ENCODE measurements at regions not wholly inside any gene's neighbourhood (a gene's known extent, or its start where the extent isn't known, plus 50 kb on each side); places are given as distances from the start of the nearest gene placed in this dataset.

DNA sequence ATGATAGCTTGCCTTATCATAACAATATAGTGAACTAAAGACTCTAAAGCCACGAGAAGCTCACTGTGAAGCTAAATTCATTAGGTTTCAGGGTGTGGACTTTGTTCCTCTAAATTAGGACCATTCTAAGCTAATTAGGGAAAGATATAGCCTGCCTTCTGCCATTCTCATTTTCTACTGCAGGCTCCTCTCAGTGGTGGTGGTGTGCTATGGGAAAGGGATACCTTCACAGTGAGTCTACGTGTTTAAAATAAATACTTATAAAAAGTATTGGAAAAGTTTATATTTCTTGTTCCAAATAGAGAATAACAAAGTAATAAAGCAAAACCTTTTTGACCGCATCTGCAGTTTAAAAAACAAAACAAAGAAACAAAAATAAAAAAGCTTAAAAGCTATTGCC lies 327.7 kb downstream of the PAPSS1 start:
- Histone ChIP-seq H3K9ac (ENCODE audit: insufficient read depth, low read length) (no peak overlapping the region), H2AFZ (ENCODE audit: low read length) (no peak overlapping the region), H4K20me1 (ENCODE audit: control insufficient read depth, extremely low read depth, insufficient read depth, low read length) (no peaks in the 10 kb centered on the region), H3K4me3 (replicated peaks in 1 of 4; ENCODE audit: control extremely low read depth in 1 of 4, insufficient read depth in 1 of 4, low read depth in 3 of 4, low read length in 4 of 4) (peak overlapping the region in 1 of 4 experiments; percentile 5), H3K79me2 (ENCODE audit: control insufficient read depth, insufficient read depth, low read length) (no peaks in the 10 kb centered on the region), H3K4me2 (ENCODE audit: extremely low read depth, insufficient read depth, low read length) (peak overlapping the region; percentile 2), H3K9me3 (ENCODE audit: control insufficient read depth, insufficient read depth, low read depth, low read length) (no peaks in the 10 kb centered on the region), H3K36me3 (ENCODE audit: control insufficient read depth, insufficient read depth, low read length) (no peaks in the 10 kb centered on the region), H3K27me3 (ENCODE audit: control insufficient read depth, insufficient read depth, low read length) (no peaks in the 10 kb centered on the region), H3K4me1 (ENCODE audit: control insufficient read depth, extremely low read depth, insufficient read depth, low read length) (no peaks in the 10 kb centered on the region), H3K27ac (ENCODE audit: insufficient read depth, low read length) (no peak overlapping the region)
- DNase-seq (ENCODE audit: low read depth in 2 of 2): no peak
- TF ChIP-seq, protein P1, sequence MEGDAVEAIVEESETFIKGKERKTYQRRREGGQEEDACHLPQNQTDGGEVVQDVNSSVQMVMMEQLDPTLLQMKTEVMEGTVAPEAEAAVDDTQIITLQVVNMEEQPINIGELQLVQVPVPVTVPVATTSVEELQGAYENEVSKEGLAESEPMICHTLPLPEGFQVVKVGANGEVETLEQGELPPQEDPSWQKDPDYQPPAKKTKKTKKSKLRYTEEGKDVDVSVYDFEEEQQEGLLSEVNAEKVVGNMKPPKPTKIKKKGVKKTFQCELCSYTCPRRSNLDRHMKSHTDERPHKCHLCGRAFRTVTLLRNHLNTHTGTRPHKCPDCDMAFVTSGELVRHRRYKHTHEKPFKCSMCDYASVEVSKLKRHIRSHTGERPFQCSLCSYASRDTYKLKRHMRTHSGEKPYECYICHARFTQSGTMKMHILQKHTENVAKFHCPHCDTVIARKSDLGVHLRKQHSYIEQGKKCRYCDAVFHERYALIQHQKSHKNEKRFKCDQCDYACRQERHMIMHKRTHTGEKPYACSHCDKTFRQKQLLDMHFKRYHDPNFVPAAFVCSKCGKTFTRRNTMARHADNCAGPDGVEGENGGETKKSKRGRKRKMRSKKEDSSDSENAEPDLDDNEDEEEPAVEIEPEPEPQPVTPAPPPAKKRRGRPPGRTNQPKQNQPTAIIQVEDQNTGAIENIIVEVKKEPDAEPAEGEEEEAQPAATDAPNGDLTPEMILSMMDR (conservative IDR thresholded peaks at IDR 0.05 in 1 of 2, IDR thresholded peaks at IDR 0.05 in 1 of 2; ENCODE audit: low read depth in 1 of 2, low read length in 2 of 2): no peak
- TF ChIP-seq EZH2 (IDR thresholded peaks at IDR 0.05; ENCODE audit: low read length, missing control alignments): no peak

- no peaks in the 10 kb centered on the region for H3K27me3 ChIP-seq (ENCODE audit: control insufficient read depth, insufficient read depth, low read length)
- H3K9ac ChIP-seq (ENCODE audit: insufficient read depth, low read length): no peak overlapping the region
- H3K4me2 ChIP-seq (ENCODE audit: extremely low read depth, insufficient read depth, low read length): no peak overlapping the region
- H2AFZ ChIP-seq (ENCODE audit: low read length): no peak overlapping the region
- no peaks in the 10 kb centered on the region for H3K79me2 ChIP-seq (ENCODE audit: control insufficient read depth, insufficient read depth, low read length)
- H3K4me1 ChIP-seq (ENCODE audit: control insufficient read depth, extremely low read depth, insufficient read depth, low read length): no peaks in the 10 kb centered on the region
- H3K4me3 ChIP-seq (replicated peaks in 1 of 4; ENCODE audit: control extremely low read depth in 1 of 4, insufficient read depth in 1 of 4, low read depth in 3 of 4, low read length in 4 of 4): no peak overlapping the region
- no peak overlapping the region for H3K27ac ChIP-seq (ENCODE audit: insufficient read depth, low read length)
- H3K36me3 ChIP-seq (ENCODE audit: control insufficient read depth, insufficient read depth, low read length): no peaks in the 10 kb centered on the region
- no peaks in the 10 kb centered on the region for H3K9me3 ChIP-seq (ENCODE audit: control insufficient read depth, insufficient read depth, low read depth, low read length)
- H4K20me1 ChIP-seq (ENCODE audit: control insufficient read depth, extremely low read depth, insufficient read depth, low read length): no peaks in the 10 kb centered on the region
- DNase-seq (ENCODE audit: low read depth in 2 of 2): no peak
- TF ChIP-seq EZH2 (IDR thresholded peaks at IDR 0.05; ENCODE audit: low read length, missing control alignments): no peak
- TF ChIP-seq, protein P1 (conservative IDR thresholded peaks at IDR 0.05 in 1 of 2, IDR thresholded peaks at IDR 0.05 in 1 of 2; ENCODE audit: low read depth in 1 of 2, low read length in 2 of 2): no peak
Measured at GRCh38 chr4:107391630-107392028, 328.4 kb downstream of the PAPSS1 start.

GRCh38 chr4:107391009-107391629 lies 328.9 kb downstream of the PAPSS1 start:
- H3K4me2 ChIP-seq (ENCODE audit: extremely low read depth, insufficient read depth, low read length): no peak overlapping the region
- no peak overlapping the region for H2AFZ ChIP-seq (ENCODE audit: low read length)
- H4K20me1 ChIP-seq (ENCODE audit: control insufficient read depth, extremely low read depth, insufficient read depth, low read length): no peaks in the 10 kb centered on the region
- H3K27ac ChIP-seq (ENCODE audit: insufficient read depth, low read length): no peak overlapping the region
- no peaks in the 10 kb centered on the region for H3K27me3 ChIP-seq (ENCODE audit: control insufficient read depth, insufficient read depth, low read length)
- no peak overlapping the region for H3K4me3 ChIP-seq (replicated peaks in 1 of 4; ENCODE audit: control extremely low read depth in 1 of 4, insufficient read depth in 1 of 4, low read depth in 3 of 4, low read length in 4 of 4)
- no peak overlapping the region for H3K9ac ChIP-seq (ENCODE audit: insufficient read depth, low read length)
- no peaks in the 10 kb centered on the region for H3K79me2 ChIP-seq (ENCODE audit: control insufficient read depth, insufficient read depth, low read length)
- DNase-seq (ENCODE audit: low read depth in 2 of 2): no peak
- no peak for TF ChIP-seq EZH2 (IDR thresholded peaks at IDR 0.05; ENCODE audit: low read length, missing control alignments)
- TF ChIP-seq, protein P1 (conservative IDR thresholded peaks at IDR 0.05 in 1 of 2, IDR thresholded peaks at IDR 0.05 in 1 of 2; ENCODE audit: low read depth in 1 of 2, low read length in 2 of 2): no peak
- H3K4me1 ChIP-seq (ENCODE audit: control insufficient read depth, extremely low read depth, insufficient read depth, low read length): no peaks in the 10 kb centered on the region
- no peaks in the 10 kb centered on the region for H3K9me3 ChIP-seq (ENCODE audit: control insufficient read depth, insufficient read depth, low read depth, low read length)
- no peaks in the 10 kb centered on the region for H3K36me3 ChIP-seq (ENCODE audit: control insufficient read depth, insufficient read depth, low read length)
